ENCODE measurements at regions not wholly inside any gene's neighbourhood (a gene's known extent, or its start where the extent isn't known, plus 50 kb on each side); places are given as distances from the start of the nearest gene placed in this dataset.

DNA sequence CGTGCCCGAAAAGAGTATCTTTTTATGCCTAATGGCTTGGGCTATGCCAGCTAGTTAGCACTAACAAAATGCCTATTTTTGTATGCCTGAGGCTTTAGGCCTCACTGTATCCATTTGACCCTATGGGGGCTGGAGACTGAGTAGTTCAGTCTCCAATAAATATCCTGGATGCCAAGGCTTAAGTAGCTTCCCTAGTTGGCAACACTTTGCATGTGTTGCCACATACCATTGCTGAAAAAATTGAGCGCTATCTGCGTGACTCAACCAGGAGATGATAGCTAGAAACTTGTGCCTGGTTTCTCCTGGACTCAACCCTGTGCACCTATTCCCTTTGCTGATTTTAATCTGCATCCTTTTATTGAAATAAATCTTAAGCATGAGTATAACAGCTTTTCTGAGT, 58.4 kb upstream of the ATP2C1 start:
- DNase-seq (ENCODE audit: low read depth): no peak
- in situ Hi-C loops (cut with HindIII; ENCODE audit: low pct_unique_long_range_greater_than_20kb, low sequenced_read_pairs): no loop called here

DNA sequence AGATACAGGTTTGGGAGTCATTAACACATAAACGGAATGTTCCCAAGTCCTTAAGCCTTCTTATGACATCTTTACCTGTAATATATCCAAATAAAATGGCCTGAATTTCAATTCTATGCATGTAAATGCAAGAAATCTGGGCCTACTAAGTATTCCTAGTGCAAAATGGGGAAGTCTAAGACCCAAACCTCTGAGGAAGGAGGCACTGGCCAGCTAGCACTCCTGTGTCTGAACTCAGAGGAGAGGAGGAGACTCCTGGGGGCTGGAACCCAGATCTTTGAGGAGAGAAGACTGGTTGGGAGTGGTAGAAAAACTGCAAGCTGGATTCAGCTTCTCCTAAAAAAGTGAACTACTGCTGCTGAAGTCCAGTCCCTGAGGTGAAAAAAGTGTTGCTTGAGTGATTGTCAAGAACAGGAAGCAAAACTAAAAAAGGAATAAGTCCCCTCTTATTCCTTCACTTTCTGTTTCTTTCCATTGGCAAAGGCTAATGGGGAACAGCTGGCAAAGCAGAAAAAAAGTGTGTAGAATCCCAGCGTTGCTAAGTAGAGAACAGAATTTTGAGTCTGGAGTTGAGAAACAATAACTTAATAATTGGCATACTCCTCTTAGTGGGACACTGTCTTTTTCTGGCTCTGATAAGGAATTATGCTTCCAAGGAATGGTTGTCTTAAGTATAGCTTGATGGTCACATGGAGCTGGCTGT, 54.8 kb upstream of the ATP2C1 start:
- no peak for DNase-seq (ENCODE audit: low read depth)
- in situ Hi-C loops (cut with HindIII; ENCODE audit: low pct_unique_long_range_greater_than_20kb, low sequenced_read_pairs): no loop called here

DNA sequence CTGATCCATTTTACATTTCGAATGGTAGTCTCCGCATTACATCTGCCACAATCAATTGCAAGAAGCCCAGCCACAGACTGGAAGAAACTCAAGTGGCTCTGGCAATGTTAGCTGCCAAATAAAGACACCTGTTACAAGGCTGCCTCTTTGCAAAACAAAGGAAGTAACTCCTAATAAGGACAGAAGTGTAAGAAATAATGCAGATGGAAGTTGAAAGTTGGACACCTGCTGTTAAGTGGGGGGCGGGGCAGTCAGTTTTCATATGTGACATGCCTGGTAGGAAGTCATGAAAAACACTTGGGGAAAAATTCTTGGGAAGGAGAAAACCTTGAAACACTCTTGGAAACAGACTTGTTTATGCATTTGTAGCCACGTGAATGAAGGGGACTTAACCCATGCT, 54.1 kb upstream of the ATP2C1 start:
- in situ Hi-C loops (cut with HindIII; ENCODE audit: low pct_unique_long_range_greater_than_20kb, low sequenced_read_pairs): no loop called here
- DNase-seq (ENCODE audit: low read depth): no peak

DNA sequence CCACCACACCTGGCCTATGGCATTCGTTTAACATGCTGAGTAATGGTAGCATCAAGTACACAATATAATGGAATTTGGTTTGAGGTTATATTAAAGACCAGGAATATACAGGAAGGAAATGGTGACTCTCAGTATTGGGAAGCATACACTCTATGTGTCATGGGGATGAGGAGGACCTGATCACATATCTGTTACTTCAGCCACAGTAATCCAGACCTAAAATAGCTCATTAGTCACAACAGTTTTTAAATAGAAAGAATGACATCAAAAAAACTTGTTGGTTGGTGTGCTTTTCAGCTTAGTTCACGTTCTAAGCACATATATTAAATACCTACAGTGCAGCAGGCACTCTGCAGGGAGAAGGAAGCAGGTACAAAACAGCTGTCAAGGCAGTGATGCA, 52.5 kb upstream of the ATP2C1 start:
- DNase-seq (ENCODE audit: low read depth): no peak
- in situ Hi-C loops (cut with HindIII; ENCODE audit: low pct_unique_long_range_greater_than_20kb, low sequenced_read_pairs): no loop called here

DNA sequence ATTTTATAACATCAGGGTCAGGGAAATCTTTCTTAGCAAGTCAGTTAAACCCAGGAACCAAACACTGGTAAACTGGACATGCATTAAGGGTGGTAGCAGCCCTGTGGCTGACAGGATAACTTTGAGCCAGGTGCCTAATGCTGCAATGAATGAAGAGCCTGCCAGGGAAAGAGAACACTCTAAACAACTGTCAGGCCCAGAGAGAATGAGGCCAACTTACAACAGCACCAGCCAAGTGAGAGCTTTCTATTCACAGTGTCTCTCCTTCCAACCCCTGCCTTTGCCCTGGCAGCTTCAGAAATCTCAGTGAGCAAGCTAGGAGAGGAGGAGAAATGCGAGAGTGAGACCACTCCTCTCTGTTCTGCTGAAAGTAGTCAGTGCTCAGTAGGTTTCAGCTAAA, 50.4 kb upstream of the ATP2C1 start:
- in situ Hi-C loops (cut with HindIII; ENCODE audit: low pct_unique_long_range_greater_than_20kb, low sequenced_read_pairs): no loop called here
- no peak for DNase-seq (ENCODE audit: low read depth)
